Liver (tissue), 8 donors: ENCODE measurements at regions not wholly inside any gene's neighbourhood (a gene's known extent, or its start where the extent isn't known, plus 50 kb on each side); places are given as distances from the start of the nearest gene placed in this dataset.

ENCODE experiments used
- DNase-seq: peaks from one replicate; pipeline ENCODE4 v3.0.0-alpha.2; 2017; ENCODE audit warnings: low spot score
- H3K27ac ChIP-seq, 2 donors: one replicate each; pipeline ENCODE4 v1.7.0; 2013; ENCODE audit warnings: inconsistent platforms in 2 of 2, low read length in 2 of 2, control low read depth in 1 of 2, low read depth in 1 of 2, mild to moderate bottlenecking in 1 of 2
- H3K27me3 ChIP-seq, 4 donors: one replicate each; pipeline versions ENCODE4 v1.6.1 to v1.7.0; 2013; ENCODE audit warnings: low read length in 3 of 4, inconsistent platforms in 1 of 4, mild to moderate bottlenecking in 1 of 4, moderate library complexity in 1 of 4; ENCODE audit not compliant: control insufficient read depth in 4 of 4, insufficient read depth in 4 of 4
- H3K36me3 ChIP-seq, 4 donors: one replicate each; pipeline versions ENCODE4 v1.6.1 to v1.7.0; 2013; ENCODE audit warnings: low read length in 3 of 4, mild to moderate bottlenecking in 3 of 4, low read depth in 1 of 4, moderate library complexity in 1 of 4; ENCODE audit not compliant: control insufficient read depth in 4 of 4, insufficient read depth in 3 of 4
- H3K4me1 ChIP-seq, 4 donors: one replicate each; pipeline versions ENCODE4 v1.6.1 to v1.7.0; 2013; ENCODE audit warnings: low read length in 3 of 4, mild to moderate bottlenecking in 3 of 4, moderate library complexity in 1 of 4; ENCODE audit not compliant: control insufficient read depth in 4 of 4, insufficient read depth in 4 of 4
- H3K4me3 ChIP-seq, 3 donors: one replicate each; pipeline versions ENCODE4 v1.6.1 to v1.7.0; 2013; ENCODE audit warnings: low read length in 3 of 3, control low read depth in 1 of 3, low read depth in 1 of 3, mild to moderate bottlenecking in 1 of 3
- H3K9ac ChIP-seq, 2 donors: one replicate each; pipeline ENCODE4 v1.7.0; 2013; ENCODE audit warnings: low read length in 2 of 2, mild to moderate bottlenecking in 2 of 2, moderate library complexity in 2 of 2, control low read depth in 1 of 2, low read depth in 1 of 2
- H3K9me3 ChIP-seq, 4 donors: one replicate each; pipeline versions ENCODE4 v1.6.1 to v1.7.0; 2013; ENCODE audit warnings: low read length in 3 of 4; ENCODE audit not compliant: control insufficient read depth in 4 of 4
- ATF3 ChIP-seq: IDR thresholded peaks from 2 replicates; pipeline ENCODE4 v1.6.1; 2016; ENCODE audit warnings: antibody characterized with exemption
- CTCF ChIP-seq: fragments of 150-350 bp; IDR thresholded peaks from 2 replicates; pipeline ENCODE4 v1.5.1; 2017; ENCODE audit warnings: improper control_type of control experiment, low read depth, low read length; ENCODE audit not compliant: missing input control
- EGR1 ChIP-seq, 2 donors: IDR thresholded peaks; 2 replicates each; pipeline ENCODE4 v1.6.1; 2016 to 2018; ENCODE audit warnings: antibody characterized with exemption in 2 of 2, low read depth in 2 of 2
- FOXA1 ChIP-seq: IDR thresholded peaks from 2 replicates; pipeline ENCODE4 v1.6.1; 2016; ENCODE audit warnings: antibody characterized with exemption
- FOXA2 ChIP-seq: IDR thresholded peaks from 2 replicates; pipeline ENCODE4 v1.6.1; 2016; ENCODE audit warnings: antibody characterized with exemption
- GABPA ChIP-seq, 2 donors: IDR thresholded peaks in 1 of 2; conservative IDR thresholded peaks in 1 of 2; 2 replicates each; pipeline ENCODE4 v1.6.1; 2016; ENCODE audit warnings: antibody characterized with exemption in 2 of 2, mild to moderate bottlenecking in 1 of 2, moderate library complexity in 1 of 2
- HNF4A ChIP-seq, 2 donors: conservative IDR thresholded peaks; 2 replicates each; pipeline ENCODE4 v1.6.1; 2016; ENCODE audit warnings: antibody characterized with exemption in 2 of 2, mild to moderate bottlenecking in 2 of 2
- HNF4G ChIP-seq: IDR thresholded peaks from 2 replicates; pipeline ENCODE4 v1.6.1; 2016; ENCODE audit warnings: antibody characterized with exemption
- JUND ChIP-seq, 2 donors: IDR thresholded peaks; 2 replicates each; pipeline ENCODE4 v1.6.1; 2016; ENCODE audit warnings: antibody characterized with exemption in 2 of 2
- MAX ChIP-seq: IDR thresholded peaks from 2 replicates; pipeline ENCODE4 v1.6.1; 2016; ENCODE audit warnings: antibody characterized with exemption
- NR2F2 ChIP-seq: IDR thresholded peaks from 2 replicates; pipeline ENCODE4 v1.6.1; 2016; ENCODE audit warnings: antibody characterized with exemption
- RAD21 ChIP-seq, 2 donors: IDR thresholded peaks; 2 replicates each; pipeline ENCODE4 v1.6.1; 2016; ENCODE audit warnings: antibody characterized with exemption in 2 of 2, mild to moderate bottlenecking in 2 of 2
- REST ChIP-seq: IDR thresholded peaks from 2 replicates; pipeline ENCODE4 v1.6.1; 2016; ENCODE audit warnings: antibody characterized with exemption, mild to moderate bottlenecking
- RXRA ChIP-seq, 2 donors: IDR thresholded peaks; 2 replicates each; pipeline ENCODE4 v1.6.1; 2017 to 2018; ENCODE audit warnings: antibody characterized with exemption in 2 of 2, mild to moderate bottlenecking in 1 of 2
- SP1 ChIP-seq: IDR thresholded peaks from 2 replicates; pipeline ENCODE4 v1.6.1; 2018; ENCODE audit warnings: antibody characterized with exemption, mild to moderate bottlenecking
- TAF1 ChIP-seq: conservative IDR thresholded peaks from 2 replicates; pipeline ENCODE4 v1.6.1; 2016; ENCODE audit warnings: antibody characterized with exemption, mild to moderate bottlenecking
- YY1 ChIP-seq: IDR thresholded peaks from 2 replicates; pipeline ENCODE4 v1.6.1; 2016; ENCODE audit warnings: antibody characterized with exemption, mild to moderate bottlenecking
- ZBTB33 ChIP-seq: IDR thresholded peaks from 2 replicates; pipeline ENCODE4 v1.6.1; 2016; ENCODE audit warnings: antibody characterized with exemption
- WGBS: extraction: QIAGEN DNeasy Blood & Tissue Kit; methylation state at CpG from one replicate; pipeline ENCODE4 v1.1.7; 2013; 5-methylcytosine and 5-hydroxymethylcytosine counted together
- donor health status: healthy.
- donor health status: healthy.
- donor health status: healthy.
- donor health status: healthy.
- donor health status: healthy.

GRCh38 chr13:74388626-74389025 lies 254.4 kb upstream of the KLF12 start:
- H3K27ac ChIP-seq, result no peak overlapping the region
- H3K9me3 ChIP-seq, result peaks cover 0 to 6% (median 0%) of the 10 kb centered on the region in 4 donors
- no peaks in the 10 kb centered on the region for H3K36me3 ChIP-seq
- H3K4me3 ChIP-seq, result no peak overlapping the region
- no peak for DNase-seq
- WGBS, result 93% methylated on average over 6 of the region's 6 CpGs
- no peak overlapping the region for H3K9ac ChIP-seq
- TF ChIP-seq FOXA1 (no peak), SP1 (no peak), CTCF (no peak), HNF4A (conservative IDR thresholded peaks at IDR 0.05) (no peak), ATF3 (no peak), RXRA (IDR thresholded peaks at IDR 0.05) (no peak), NR2F2 (no peak), YY1 (no peak), EGR1 (IDR thresholded peaks at IDR 0.05; ENCODE audit: low read depth in 2 of 2) (no peak), GABPA (IDR thresholded peaks at IDR 0.05 in 1 of 2, conservative IDR thresholded peaks at IDR 0.05 in 1 of 2) (no peak), RAD21 (IDR thresholded peaks at IDR 0.05) (no peak), JUND (IDR thresholded peaks at IDR 0.05) (no peak), ZBTB33 (no peak), HNF4G (no peak), FOXA2 (no peak), TAF1 (no peak)
- no peaks in the 10 kb centered on the region for H3K27me3 ChIP-seq
- no peaks in the 10 kb centered on the region for H3K4me1 ChIP-seq

- Histone ChIP-seq H3K9me3 (no peaks in the 10 kb centered on the region), H3K27ac (no peak overlapping the region), H3K36me3 (no peaks in the 10 kb centered on the region), H3K27me3 (no peaks in the 10 kb centered on the region), H3K4me1 (no peaks in the 10 kb centered on the region), H3K9ac (no peak overlapping the region), H3K4me3 (no peak overlapping the region)
- DNase-seq, result no peak
- TF ChIP-seq SP1, result no peak
- TF ChIP-seq HNF4G, result no peak
- no peak for TF ChIP-seq YY1
- TF ChIP-seq FOXA1, result no peak
- TF ChIP-seq RXRA (IDR thresholded peaks at IDR 0.05), result no peak
- TF ChIP-seq MAX, result no peak
- no peak for TF ChIP-seq ZBTB33
- no peak for TF ChIP-seq TAF1
- no peak for TF ChIP-seq REST
- no peak for TF ChIP-seq ATF3
- no peak for TF ChIP-seq JUND (IDR thresholded peaks at IDR 0.05)
Observed at GRCh38 chr13:74372511-74372910, 238.3 kb upstream of the KLF12 start.
